ENCODE measurements at regions not wholly inside any gene's neighbourhood (a gene's known extent, or its start where the extent isn't known, plus 50 kb on each side); places are given as distances from the start of the nearest gene placed in this dataset.

DNA sequence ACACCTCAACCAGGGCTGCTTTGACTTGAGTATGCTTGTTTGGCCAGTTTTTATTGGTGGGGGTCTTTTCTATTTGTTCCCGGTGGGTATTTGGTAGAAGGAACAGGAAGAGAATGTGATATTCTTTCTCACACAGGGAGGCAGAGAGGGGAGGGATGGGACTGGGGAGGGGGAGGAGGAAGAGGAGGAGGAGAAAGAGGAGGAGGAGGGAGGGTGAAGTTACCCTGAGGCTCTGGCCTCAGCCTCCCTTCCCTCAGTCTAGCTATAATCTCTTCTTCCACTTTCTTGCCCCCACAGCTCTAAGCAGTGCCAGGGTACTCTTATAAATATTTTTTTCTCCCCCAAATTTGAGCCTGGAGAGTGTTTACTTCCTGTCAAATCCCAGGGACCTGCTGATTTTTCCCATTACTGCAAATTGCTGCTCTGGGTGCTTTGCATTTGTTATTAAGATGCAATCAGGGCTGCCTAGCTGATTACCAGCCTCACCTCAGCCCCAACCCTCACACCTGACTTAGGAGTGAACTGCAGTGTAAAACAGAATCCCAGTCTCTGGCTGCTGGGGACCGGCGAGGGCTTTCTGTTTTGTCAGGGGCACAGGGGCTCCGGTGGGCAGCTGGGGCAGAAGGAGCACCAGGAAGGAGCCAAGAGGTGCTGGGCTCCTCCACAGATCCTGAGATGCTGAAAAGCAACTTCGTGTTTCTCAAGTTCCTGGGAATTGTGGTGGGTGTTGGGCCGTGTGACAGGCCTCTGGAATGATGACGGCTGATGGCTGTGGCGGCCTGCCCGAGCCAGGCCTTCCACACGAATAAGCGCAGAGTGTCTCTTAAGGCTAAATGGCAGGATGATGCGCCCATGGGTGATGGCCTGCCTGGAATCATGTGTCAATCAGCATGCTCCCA is 141.4 kb downstream of the CD83 start:
- Mint-ChIP-seq H3K4me1 (peaks cover 28% of the 10 kb centered on the region), H3K4me3 (no peak overlapping the region), H3K36me3 (peaks cover 24% of the 10 kb centered on the region), H3K27ac (no peak overlapping the region), H3K27me3 (ENCODE audit: low read depth) (peaks cover 4% of the 10 kb centered on the region), H3K9me3 (peaks cover 24% of the 10 kb centered on the region)
- POLR2A ChIA-PET = no interaction called here
- peak; percentile 81 for ATAC-seq
- CTCF ChIA-PET = interaction anchor here (0.9 to 1.2 kb wide), 3 partner anchors 11 to 398 kb away, joined by 3 read pairs; no protein-coding TSS in a partner anchor
- TF ChIP-seq ZNF232 (CRISPR knock-in tag; IDR thresholded peaks at IDR 0.05) (no peak), ZNF396 (CRISPR knock-in tag; IDR thresholded peaks at IDR 0.05; ENCODE audit: borderline replicate concordance) (no peak), MLX (CRISPR knock-in tag; IDR thresholded peaks at IDR 0.05) (no peak), ZSCAN18 (CRISPR knock-in tag; IDR thresholded peaks at IDR 0.05) (no peak), JAZF1 (CRISPR knock-in tag; IDR thresholded peaks at IDR 0.05) (no peak), NFE2L1 (CRISPR knock-in tag; IDR thresholded peaks at IDR 0.05) (no peak), ZNF219 (CRISPR knock-in tag; IDR thresholded peaks at IDR 0.05; ENCODE audit: borderline replicate concordance) (no peak), USF1 (CRISPR knock-in tag; IDR thresholded peaks at IDR 0.05) (no peak), GTF2I (CRISPR knock-in tag; conservative IDR thresholded peaks at IDR 0.05) (no peak)
- TF ChIP-seq, protein P1, sequence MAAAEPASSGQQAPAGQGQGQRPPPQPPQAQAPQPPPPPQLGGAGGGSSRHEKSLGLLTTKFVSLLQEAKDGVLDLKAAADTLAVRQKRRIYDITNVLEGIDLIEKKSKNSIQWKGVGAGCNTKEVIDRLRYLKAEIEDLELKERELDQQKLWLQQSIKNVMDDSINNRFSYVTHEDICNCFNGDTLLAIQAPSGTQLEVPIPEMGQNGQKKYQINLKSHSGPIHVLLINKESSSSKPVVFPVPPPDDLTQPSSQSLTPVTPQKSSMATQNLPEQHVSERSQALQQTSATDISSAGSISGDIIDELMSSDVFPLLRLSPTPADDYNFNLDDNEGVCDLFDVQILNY (CRISPR knock-in tag; IDR thresholded peaks at IDR 0.05) = no peak
- no peak for DNase-seq (ENCODE audit: low spot score)

DNA sequence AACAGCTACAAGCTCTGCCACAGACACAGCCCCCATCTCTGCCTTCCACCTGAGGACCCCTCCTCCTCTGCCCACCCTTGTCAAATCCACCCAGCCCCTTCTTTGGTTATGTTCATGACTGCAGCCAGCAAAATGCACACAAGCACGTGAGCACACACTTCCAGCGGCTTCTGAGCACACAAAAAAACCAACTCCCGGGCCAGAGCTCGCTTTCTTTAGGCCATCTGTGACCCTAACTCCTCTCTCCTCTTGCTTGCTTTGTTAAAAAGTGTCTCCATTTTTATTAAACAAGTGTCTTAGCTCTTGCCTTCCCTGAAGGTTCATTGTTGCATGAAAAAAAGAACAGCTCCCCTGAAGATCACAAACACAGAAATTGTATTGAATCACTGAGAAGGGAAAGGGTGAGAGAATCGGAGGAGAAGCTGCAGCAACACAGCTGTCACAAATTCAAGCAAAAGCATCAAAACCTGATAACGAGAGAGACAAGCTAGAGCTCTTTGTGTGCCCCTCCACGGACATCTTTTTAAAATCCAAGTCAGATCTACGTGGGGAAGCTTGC is 142.1 kb downstream of the CD83 start:
- Mint-ChIP-seq H3K36me3 (peaks cover 31% of the 10 kb centered on the region), H3K27me3 (ENCODE audit: low read depth) (peaks cover 4% of the 10 kb centered on the region), H3K4me1 (peaks cover 28% of the 10 kb centered on the region), H3K9me3 (peaks cover 30% of the 10 kb centered on the region), H3K4me3 (no peak overlapping the region), H3K27ac (peak overlapping the region; percentile 5; the same call in 1 of the 2 replicates)
- ChIA-PET POLR2A (no interaction called here), CTCF (interaction anchor here (0.9 to 1.2 kb wide), 2 partner anchors 10 to 398 kb away, joined by 3 read pairs; no protein-coding TSS in a partner anchor)
- ATAC-seq (no peak), DNase-seq (ENCODE audit: low spot score) (no peak)
- TF ChIP-seq TCF7 (CRISPR knock-in tag; IDR thresholded peaks at IDR 0.05; ENCODE audit: low read depth) (no peak), ELF4 (CRISPR knock-in tag; IDR thresholded peaks at IDR 0.05; ENCODE audit: low read depth) (no peak), SOX15 (CRISPR knock-in tag; IDR thresholded peaks at IDR 0.05) (no peak), MLX (CRISPR knock-in tag; IDR thresholded peaks at IDR 0.05) (no peak), ZNF416 (CRISPR knock-in tag; IDR thresholded peaks at IDR 0.05) (no peak), GRHL2 (CRISPR knock-in tag; IDR thresholded peaks at IDR 0.05; ENCODE audit: insufficient replicate concordance, severe bottlenecking) (no peak), ZNF281 (CRISPR knock-in tag; IDR thresholded peaks at IDR 0.05) (no peak), MYBL2 (CRISPR knock-in tag; IDR thresholded peaks at IDR 0.05) (no peak), NR2C2 (CRISPR knock-in tag; IDR thresholded peaks at IDR 0.05) (no peak), ZNF425 (CRISPR knock-in tag; conservative IDR thresholded peaks at IDR 0.05) (no peak)
